H9 (cell line): ENCODE measurements at regions not wholly inside any gene's neighbourhood (a gene's known extent, or its start where the extent isn't known, plus 50 kb on each side); places are given as distances from the start of the nearest gene placed in this dataset.

Experiments used
- DNase-seq: peaks from one replicate; pipeline ENCODE4 v3.0.0-alpha.2; 2017
- H2AFZ ChIP-seq: one replicate; pipeline ENCODE4 v1.6.1; 2013; ENCODE audit warnings: mild to moderate bottlenecking, low read length, control low read depth, moderate library complexity
- H2AK5ac ChIP-seq: 2 replicates; pipeline ENCODE4 v1.6.1; 2013; ENCODE audit warnings: low read length, control low read depth, mixed read lengths; ENCODE audit not compliant: insufficient read length
- H2BK120ac ChIP-seq: one replicate; pipeline ENCODE4 v1.6.1; 2013; ENCODE audit warnings: low read depth, mild to moderate bottlenecking, low read length, control low read depth, inconsistent platforms; ENCODE audit not compliant: poor library complexity, severe bottlenecking
- H2BK12ac ChIP-seq: 2 replicates; pipeline ENCODE4 v1.6.1; 2013; ENCODE audit warnings: low read length, control low read depth, mixed read lengths, low read depth; ENCODE audit not compliant: insufficient read length
- H2BK15ac ChIP-seq: 2 replicates; pipeline ENCODE4 v1.6.1; 2013; ENCODE audit warnings: low read depth, low read length, control low read depth
- H2BK20ac ChIP-seq: one replicate; pipeline ENCODE4 v1.6.1; 2013; ENCODE audit warnings: low read depth, mild to moderate bottlenecking, low read length, control low read depth, inconsistent platforms; ENCODE audit not compliant: poor library complexity, severe bottlenecking
- H2BK5ac ChIP-seq: 2 replicates; pipeline ENCODE4 v1.6.1; 2013; ENCODE audit warnings: low read length, control low read depth, mixed read lengths; ENCODE audit not compliant: insufficient read length
- H3K14ac ChIP-seq: 2 replicates; pipeline ENCODE4 v1.6.1; 2013; ENCODE audit warnings: low read length, control low read depth; ENCODE audit not compliant: insufficient read depth
- H3K18ac ChIP-seq: 2 replicates; pipeline ENCODE4 v1.6.1; 2013; ENCODE audit warnings: low read depth, mild to moderate bottlenecking, mixed read lengths, low read length, control low read depth; ENCODE audit not compliant: insufficient read length
- H3K23ac ChIP-seq: 2 replicates; pipeline ENCODE4 v1.6.1; 2013; ENCODE audit warnings: low read length, control low read depth, mixed read lengths, low read depth; ENCODE audit not compliant: insufficient read length
- H3K23me2 ChIP-seq: 2 replicates; pipeline ENCODE4 v1.6.1; 2013; ENCODE audit warnings: low read depth, mild to moderate bottlenecking, mixed read lengths, low read length, control low read depth; ENCODE audit not compliant: insufficient read length, poor library complexity, severe bottlenecking
- H3K27ac ChIP-seq: 2 replicates; pipeline ENCODE4 v1.5.1; 2013; ENCODE audit warnings: low read length, control low read depth, mixed read lengths, low read depth; ENCODE audit not compliant: insufficient read length
- H3K27me3 ChIP-seq: 2 replicates; pipeline ENCODE4 v1.6.1; 2013; ENCODE audit warnings: low read length, control low read depth, inconsistent platforms; ENCODE audit not compliant: insufficient read depth
- H3K4ac ChIP-seq: 2 replicates; pipeline ENCODE4 v1.6.1; 2013; ENCODE audit warnings: low read depth, mild to moderate bottlenecking, control low read depth, inconsistent platforms, low read length, moderate library complexity
- H3K4me1 ChIP-seq: 2 replicates; pipeline ENCODE4 v1.6.1; 2013; ENCODE audit warnings: low read length, control low read depth, inconsistent platforms; ENCODE audit not compliant: insufficient read depth
- H3K4me2 ChIP-seq: 2 replicates; pipeline ENCODE4 v1.6.1; 2013; ENCODE audit warnings: low read length, control low read depth, mixed read lengths; ENCODE audit not compliant: insufficient read length, insufficient read depth
- H3K56ac ChIP-seq: 2 replicates; pipeline ENCODE4 v1.6.1; 2013; ENCODE audit warnings: low read depth, mild to moderate bottlenecking, mixed read lengths, low read length, control low read depth; ENCODE audit not compliant: insufficient read length
- H3K79me1 ChIP-seq: 2 replicates; pipeline ENCODE4 v1.6.1; 2013; ENCODE audit warnings: low read depth, mild to moderate bottlenecking, moderate library complexity, low read length, control low read depth, inconsistent platforms; ENCODE audit not compliant: insufficient read depth, poor library complexity, severe bottlenecking
- H3K79me2 ChIP-seq: 2 replicates; pipeline ENCODE4 v1.6.1; 2013; ENCODE audit warnings: low read length, control low read depth, inconsistent platforms; ENCODE audit not compliant: insufficient read depth
- H3K9ac ChIP-seq: 2 replicates; pipeline ENCODE4 v1.6.1; 2013; ENCODE audit warnings: low read length, control low read depth, mixed read lengths; ENCODE audit not compliant: insufficient read length; ENCODE audit errors: extremely low read depth
- H3K9me3 ChIP-seq: one replicate; pipeline ENCODE4 v1.6.1; 2013; ENCODE audit warnings: low read depth, low read length, inconsistent platforms; ENCODE audit not compliant: control insufficient read depth
- H3T11ph ChIP-seq: one replicate; pipeline ENCODE4 v1.6.1; 2013; ENCODE audit warnings: mild to moderate bottlenecking, low read length, control low read depth, inconsistent platforms
- H4K20me1 ChIP-seq: one replicate; pipeline ENCODE4 v1.6.1; 2013; ENCODE audit not compliant: control insufficient read depth, insufficient read length, insufficient read depth
- H4K5ac ChIP-seq: 2 replicates; pipeline ENCODE4 v1.6.1; 2013; ENCODE audit warnings: low read depth, mild to moderate bottlenecking, mixed read lengths, low read length, control low read depth; ENCODE audit not compliant: insufficient read length
- H4K8ac ChIP-seq: replicated peaks from 2 replicates; pipeline ENCODE4 v1.6.1; 2013; ENCODE audit warnings: low read length, control low read depth, mixed read lengths, low read depth; ENCODE audit not compliant: insufficient read length
- H4K91ac ChIP-seq: 2 replicates; pipeline ENCODE4 v1.6.1; 2013; ENCODE audit warnings: low read depth, mild to moderate bottlenecking, moderate library complexity, mixed read lengths, low read length, control low read depth; ENCODE audit not compliant: insufficient read length
- H3K27ac Mint-ChIP-seq, 3 experiments: 2 replicates in 2 of 3; 3 replicates in 1 of 3; pipeline ENCODE4 v1.8.0; 2020 to 2021; ENCODE audit warnings: mixed read lengths in 3 of 3, mild to moderate bottlenecking in 1 of 3, moderate library complexity in 1 of 3
- H3K27me3 Mint-ChIP-seq: 2 replicates; pipeline ENCODE4 v1.8.0; 2021; ENCODE audit warnings: low read depth, mild to moderate bottlenecking, moderate library complexity, mixed read lengths
- H3K36me3 Mint-ChIP-seq, 3 experiments: 2 replicates in 2 of 3; 3 replicates in 1 of 3; pipeline ENCODE4 v1.8.0; 2020 to 2021; ENCODE audit warnings: low read depth in 3 of 3, mixed read lengths in 3 of 3; ENCODE audit not compliant: insufficient read depth in 1 of 3
- H3K4me1 Mint-ChIP-seq, 2 experiments: 2 replicates each; pipeline ENCODE4 v1.8.0; 2020; ENCODE audit warnings: mixed read lengths in 2 of 2
- H3K4me3 Mint-ChIP-seq, 2 experiments: 2 replicates in 1 of 2; 3 replicates in 1 of 2; pipeline ENCODE4 v1.8.0; 2020 to 2021; ENCODE audit warnings: mild to moderate bottlenecking in 2 of 2, mixed read lengths in 2 of 2, moderate library complexity in 1 of 2
- H3K9me3 Mint-ChIP-seq, 2 experiments: 2 replicates in 1 of 2; 3 replicates in 1 of 2; pipeline ENCODE4 v1.8.0; 2020; ENCODE audit warnings: mild to moderate bottlenecking in 2 of 2, mixed read lengths in 2 of 2, moderate library complexity in 1 of 2
- CTCF ChIP-seq: fragments of 200-600 bp; sonication (generic); conservative IDR thresholded peaks from 3 replicates; pipeline ENCODE4 v1.8.0; 2021; ENCODE audit warnings: antibody characterized with exemption, mild to moderate bottlenecking
- WGBS: extraction: QIAGEN DNeasy Blood & Tissue Kit; methylation state at CpG from one replicate; pipeline ENCODE4 v1.1.7; 2013; ENCODE audit warnings: missing lambda C conversion rate, low lambda C conversion rate, mixed read lengths; ENCODE audit not compliant: insufficient read length; ENCODE audit errors: extremely low coverage; 5-methylcytosine and 5-hydroxymethylcytosine counted together

- no peaks in the 10 kb centered on the region for H3K23me2 ChIP-seq
- H3K27ac Mint-ChIP-seq, result no peak overlapping the region
- H3K27me3 ChIP-seq, result no peaks in the 10 kb centered on the region
- no peak overlapping the region for H4K5ac ChIP-seq
- H2BK5ac ChIP-seq, result no peak overlapping the region
- no peak for TF ChIP-seq CTCF
- no peak overlapping the region for H4K8ac ChIP-seq
- no peak overlapping the region for H3K4me2 ChIP-seq
- H3K9ac ChIP-seq, result no peak overlapping the region
- H2BK120ac ChIP-seq, result no peak overlapping the region
- H3K14ac ChIP-seq, result no peak overlapping the region
- peaks cover 0 to 4% (median 1%) of the 10 kb centered on the region in 3 experiments; a peak in 3 of 7 replicates for H3K36me3 Mint-ChIP-seq
- H3K9me3 ChIP-seq, result peaks cover 67% of the 10 kb centered on the region
- no peak overlapping the region for H2AFZ ChIP-seq
- H3K4me1 Mint-ChIP-seq, result peaks cover 7 to 8% of the 10 kb centered on the region in 2 experiments
- H3K23ac ChIP-seq, result no peak overlapping the region
- no peak overlapping the region for H2AK5ac ChIP-seq
- H2BK20ac ChIP-seq, result no peak overlapping the region
- no peak for DNase-seq
- no peak overlapping the region for H3K4me3 Mint-ChIP-seq
- no peak overlapping the region for H4K91ac ChIP-seq
- H2BK12ac ChIP-seq, result no peak overlapping the region
- peaks cover 73 to 75% of the 10 kb centered on the region in 2 experiments for H3K9me3 Mint-ChIP-seq
- H3T11ph ChIP-seq, result no peak overlapping the region
- peaks cover 2% of the 10 kb centered on the region; the same call in 1 of the 2 replicates for H3K27me3 Mint-ChIP-seq
- H3K27ac ChIP-seq, result no peak overlapping the region
- no peak overlapping the region for H2BK15ac ChIP-seq
- no peak overlapping the region for H3K4ac ChIP-seq
- peaks cover 3% of the 10 kb centered on the region; the same call in 1 of the 2 replicates for H3K4me1 ChIP-seq
- H3K79me2 ChIP-seq, result no peaks in the 10 kb centered on the region
- H3K79me1 ChIP-seq, result no peaks in the 10 kb centered on the region
- no peak overlapping the region for H3K18ac ChIP-seq
- no peak overlapping the region for H3K56ac ChIP-seq
- WGBS, result no CpG with 5 or more reads among the region's 6 CpGs
- no peaks in the 10 kb centered on the region for H4K20me1 ChIP-seq
These were observed 135.0 kb downstream of the IDS start for GRCh38 chrX:149370097-149370496.
